ENCODE measurements at regions not wholly inside any gene's neighbourhood (a gene's known extent, or its start where the extent isn't known, plus 50 kb on each side); places are given as distances from the start of the nearest gene placed in this dataset.

- no peak for TF ChIP-seq CTCF (IDR thresholded peaks at IDR 0.05; ENCODE audit: insufficient read depth, low read length)
- DNase-seq (ENCODE audit: low read depth) = no peak
Measured at GRCh38 chr20:33940666-33941065, 53.0 kb upstream of the RALY start.

More at GRCh38 chr20:33940666-33941065, 53.0 kb upstream of the RALY start:
- no peak overlapping the region for H3K4me3 ChIP-seq (ENCODE audit: low read depth, low read length)

All from fibroblast of the aortic adventitia (primary cell).